ENCODE measurements at regions not wholly inside any gene's neighbourhood (a gene's known extent, or its start where the extent isn't known, plus 50 kb on each side); places are given as distances from the start of the nearest gene placed in this dataset.

DNA sequence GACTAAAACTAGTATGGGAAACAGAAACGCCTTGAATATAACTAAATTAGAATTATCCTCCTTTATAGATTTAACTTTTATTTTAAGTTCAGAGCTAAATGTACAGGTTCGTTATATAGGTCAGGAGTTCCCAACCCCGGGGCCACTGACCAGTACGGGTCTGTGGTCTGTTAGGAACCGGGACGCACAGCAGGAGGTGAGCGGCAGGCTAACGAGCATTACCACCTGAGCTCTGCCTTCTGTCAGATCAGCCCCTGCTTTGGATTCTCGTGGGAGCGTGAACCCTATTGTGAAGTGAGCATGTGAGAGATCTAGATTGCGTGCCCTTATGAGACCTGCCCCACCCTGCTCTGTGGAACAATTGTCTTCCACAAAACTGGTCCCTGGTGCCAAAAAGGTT is 51.0 kb downstream of the FAT4 start:
- no peak for DNase-seq
- Mint-ChIP-seq H3K36me3 (ENCODE audit: low read depth) (no peaks in the 10 kb centered on the region), H3K27me3 (ENCODE audit: low read depth) (no peaks in the 10 kb centered on the region), H3K4me1 (ENCODE audit: low read depth) (no peaks in the 10 kb centered on the region), H3K9me3 (peaks cover 3% of the 10 kb centered on the region), H3K27ac (no peak overlapping the region), H3K4me3 (no peak overlapping the region)
- CTCF ChIA-PET: no interaction called here
- intact Hi-C loops (cut with micrococcal nuclease): no loop called here

DNA sequence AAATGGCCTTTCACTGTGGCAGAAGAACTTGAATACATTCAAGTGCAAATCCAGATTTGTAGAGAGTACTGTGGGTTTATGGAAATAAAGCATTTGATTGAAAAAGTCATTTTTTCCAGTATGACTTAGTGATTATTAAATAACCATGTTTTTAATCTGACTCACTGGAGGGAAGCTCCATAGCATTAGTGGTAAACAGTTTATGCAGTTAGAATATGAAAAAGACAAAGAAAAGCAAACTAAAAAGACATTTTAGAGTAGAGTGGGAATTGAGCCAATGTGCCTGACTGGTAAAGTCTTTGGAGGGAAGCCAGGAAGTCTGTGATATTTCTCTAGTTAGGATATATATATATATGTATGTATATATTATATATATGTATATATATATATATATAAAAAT is 53.4 kb downstream of the FAT4 start:
- H3K4me1 Mint-ChIP-seq (ENCODE audit: low read depth): no peaks in the 10 kb centered on the region
- intact Hi-C loops (cut with micrococcal nuclease): no loop called here
- H3K36me3 Mint-ChIP-seq (ENCODE audit: low read depth): no peaks in the 10 kb centered on the region
- DNase-seq: no peak
- no peak overlapping the region for H3K27ac Mint-ChIP-seq
- CTCF ChIA-PET: no interaction called here
- peaks cover 3% of the 10 kb centered on the region for H3K9me3 Mint-ChIP-seq
- no peak overlapping the region for H3K4me3 Mint-ChIP-seq
- H3K27me3 Mint-ChIP-seq (ENCODE audit: low read depth): no peaks in the 10 kb centered on the region

DNA sequence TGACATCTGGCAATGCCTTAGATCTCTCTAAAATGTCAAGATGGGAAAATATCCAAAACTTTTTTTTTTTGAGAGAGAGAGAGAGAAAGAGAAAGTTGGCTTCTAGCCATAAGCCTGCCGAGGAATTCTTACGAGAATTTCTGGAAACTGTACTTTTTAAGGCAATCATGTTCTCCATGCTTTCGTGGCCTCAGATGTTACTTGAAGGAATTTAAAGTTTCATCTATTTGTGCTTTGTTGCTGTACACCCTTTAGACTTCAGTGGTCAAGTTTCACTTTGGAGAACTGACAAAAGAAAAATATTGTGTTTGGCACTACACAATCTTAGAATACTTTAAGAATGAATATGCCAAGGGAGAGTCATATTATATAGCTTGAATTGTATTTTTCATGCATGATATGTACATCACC is 53.9 kb downstream of the FAT4 start:
- H3K4me3 Mint-ChIP-seq: no peak overlapping the region
- no peaks in the 10 kb centered on the region for H3K4me1 Mint-ChIP-seq (ENCODE audit: low read depth)
- no peaks in the 10 kb centered on the region for H3K36me3 Mint-ChIP-seq (ENCODE audit: low read depth)
- no peaks in the 10 kb centered on the region for H3K27me3 Mint-ChIP-seq (ENCODE audit: low read depth)
- intact Hi-C loops (cut with micrococcal nuclease): no loop called here
- H3K9me3 Mint-ChIP-seq: peaks cover 3% of the 10 kb centered on the region
- no peak overlapping the region for H3K27ac Mint-ChIP-seq
- no peak for DNase-seq
- CTCF ChIA-PET: no interaction called here

DNA sequence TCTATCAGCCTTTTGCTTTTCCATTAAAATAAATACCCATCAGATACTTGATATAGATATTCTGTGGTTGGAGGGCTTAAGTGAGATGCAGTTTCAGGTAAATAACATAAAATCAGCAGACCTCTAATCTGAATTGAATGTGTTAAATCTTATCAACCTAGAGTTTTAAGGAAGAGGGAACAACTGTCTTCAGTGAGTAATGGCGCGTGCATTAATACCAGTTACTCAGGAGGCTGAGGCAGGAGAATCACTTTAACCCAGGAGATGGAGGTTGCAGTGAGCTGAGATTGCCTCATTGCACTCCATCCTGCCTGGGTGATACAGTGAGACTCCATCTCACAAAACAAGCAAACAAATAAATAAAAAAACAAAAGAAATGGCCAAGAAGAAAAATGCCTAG is 54.3 kb downstream of the FAT4 start:
- Mint-ChIP-seq H3K4me1 (ENCODE audit: low read depth) (no peaks in the 10 kb centered on the region), H3K27ac (no peak overlapping the region), H3K4me3 (no peak overlapping the region), H3K9me3 (peaks cover 3% of the 10 kb centered on the region), H3K27me3 (ENCODE audit: low read depth) (no peaks in the 10 kb centered on the region), H3K36me3 (ENCODE audit: low read depth) (no peaks in the 10 kb centered on the region)
- intact Hi-C loops (cut with micrococcal nuclease): no loop called here
- no peak for DNase-seq
- CTCF ChIA-PET: no interaction called here

DNA sequence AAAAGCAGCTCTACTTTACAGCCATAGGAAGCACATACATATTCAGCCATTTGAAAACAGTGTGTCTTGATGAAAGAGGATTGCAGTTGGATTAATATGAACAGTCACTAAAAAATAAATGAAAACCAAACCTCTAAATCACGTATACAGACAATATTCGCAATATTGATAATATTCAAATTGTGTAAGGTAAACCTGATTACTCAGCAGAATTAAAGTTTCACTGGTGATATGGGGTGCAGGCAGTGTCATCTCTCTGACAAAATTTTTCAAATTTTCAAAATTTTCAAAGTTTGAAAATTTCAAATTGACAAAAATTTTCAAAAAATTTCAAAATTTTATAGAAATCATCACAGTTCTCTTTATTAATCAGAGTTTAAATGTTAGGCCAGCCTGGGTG is 55.7 kb downstream of the FAT4 start:
- Mint-ChIP-seq H3K9me3 (peaks cover 3% of the 10 kb centered on the region), H3K4me3 (no peak overlapping the region), H3K36me3 (ENCODE audit: low read depth) (no peaks in the 10 kb centered on the region), H3K4me1 (ENCODE audit: low read depth) (no peaks in the 10 kb centered on the region), H3K27ac (no peak overlapping the region), H3K27me3 (ENCODE audit: low read depth) (no peaks in the 10 kb centered on the region)
- DNase-seq: no peak
- intact Hi-C loops (cut with micrococcal nuclease): no loop called here
- CTCF ChIA-PET: no interaction called here

DNA sequence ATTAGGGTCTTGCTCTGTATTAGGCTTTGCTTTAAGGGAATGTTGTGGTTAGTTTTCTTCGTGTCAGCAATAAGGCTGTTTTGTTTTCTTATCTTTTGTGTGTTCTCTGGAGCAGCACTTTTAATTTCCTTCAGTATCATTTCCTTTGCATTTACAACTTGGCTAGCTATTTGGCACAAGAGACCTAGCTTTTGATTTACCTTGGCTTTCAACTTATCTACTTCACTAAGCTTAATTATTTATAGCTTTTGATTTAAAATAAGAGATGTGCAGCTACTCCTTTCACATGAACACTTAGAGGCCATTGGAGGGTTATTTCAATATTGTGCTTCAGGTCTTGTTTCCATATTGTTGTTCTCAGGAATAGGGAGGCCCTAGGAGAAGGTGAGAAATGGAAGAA is 68.2 kb downstream of the FAT4 start:
- CTCF ChIA-PET: interaction anchor here (0.8 kb wide), 1 partner anchor 521 kb away, joined by 3 read pairs; no protein-coding TSS in a partner anchor
- no peaks in the 10 kb centered on the region for H3K4me1 Mint-ChIP-seq (ENCODE audit: low read depth)
- H3K9me3 Mint-ChIP-seq: no peaks in the 10 kb centered on the region
- intact Hi-C loops (cut with micrococcal nuclease): no loop called here
- H3K36me3 Mint-ChIP-seq (ENCODE audit: low read depth): no peaks in the 10 kb centered on the region
- DNase-seq: no peak
- no peak overlapping the region for H3K4me3 Mint-ChIP-seq
- no peaks in the 10 kb centered on the region for H3K27me3 Mint-ChIP-seq (ENCODE audit: low read depth)
- H3K27ac Mint-ChIP-seq: no peak overlapping the region

DNA sequence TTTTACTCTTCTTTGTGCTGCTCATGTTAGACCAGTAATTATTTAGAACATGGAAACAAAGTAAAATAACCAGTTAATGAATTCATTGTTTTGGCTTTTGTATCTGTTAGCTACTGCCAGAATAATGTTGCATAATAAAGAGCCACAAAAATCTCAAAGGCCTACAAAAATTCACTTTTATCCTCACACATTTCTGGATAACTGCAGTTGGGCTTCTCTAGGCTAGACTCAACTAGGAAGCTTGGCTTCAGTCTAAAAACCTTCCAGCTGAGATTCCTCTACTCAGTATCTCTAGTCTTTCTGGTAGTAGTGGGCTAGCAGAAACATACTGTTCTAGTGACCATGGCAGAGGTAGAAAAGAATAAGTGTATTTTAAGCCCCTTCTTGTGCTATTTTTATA is 73.0 kb downstream of the FAT4 start:
- CTCF ChIA-PET: no interaction called here
- H3K4me1 Mint-ChIP-seq (ENCODE audit: low read depth): no peaks in the 10 kb centered on the region
- no peak overlapping the region for H3K4me3 Mint-ChIP-seq
- H3K36me3 Mint-ChIP-seq (ENCODE audit: low read depth): no peaks in the 10 kb centered on the region
- no peaks in the 10 kb centered on the region for H3K27me3 Mint-ChIP-seq (ENCODE audit: low read depth)
- no peak overlapping the region for H3K27ac Mint-ChIP-seq
- no peak for DNase-seq
- intact Hi-C loops (cut with micrococcal nuclease): no loop called here
- peaks cover 3% of the 10 kb centered on the region for H3K9me3 Mint-ChIP-seq

DNA sequence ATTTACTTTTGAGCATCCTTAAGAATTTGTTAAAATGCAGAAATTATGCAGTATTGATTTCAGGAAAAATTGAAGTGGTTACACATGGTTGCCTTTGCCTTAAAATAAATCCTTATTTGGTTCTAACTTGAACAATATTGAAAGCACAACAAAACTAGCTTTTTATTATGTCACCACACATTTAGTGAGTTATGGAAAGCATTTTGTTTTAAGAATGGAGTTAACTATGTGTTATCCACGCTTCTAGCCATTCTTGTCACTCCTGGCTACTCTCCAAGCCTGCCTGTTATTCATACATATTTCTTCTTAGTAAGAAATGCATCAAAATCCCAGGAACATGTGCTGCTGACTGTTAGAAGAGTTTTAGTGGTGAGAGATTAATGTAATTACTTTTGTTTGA is 73.9 kb downstream of the FAT4 start:
- CTCF ChIA-PET: no interaction called here
- H3K27me3 Mint-ChIP-seq (ENCODE audit: low read depth): no peaks in the 10 kb centered on the region
- no peak overlapping the region for H3K27ac Mint-ChIP-seq
- no peaks in the 10 kb centered on the region for H3K36me3 Mint-ChIP-seq (ENCODE audit: low read depth)
- H3K4me1 Mint-ChIP-seq (ENCODE audit: low read depth): no peaks in the 10 kb centered on the region
- DNase-seq: no peak
- peaks cover 3% of the 10 kb centered on the region for H3K9me3 Mint-ChIP-seq
- H3K4me3 Mint-ChIP-seq: no peak overlapping the region
- intact Hi-C loops (cut with micrococcal nuclease): no loop called here

DNA sequence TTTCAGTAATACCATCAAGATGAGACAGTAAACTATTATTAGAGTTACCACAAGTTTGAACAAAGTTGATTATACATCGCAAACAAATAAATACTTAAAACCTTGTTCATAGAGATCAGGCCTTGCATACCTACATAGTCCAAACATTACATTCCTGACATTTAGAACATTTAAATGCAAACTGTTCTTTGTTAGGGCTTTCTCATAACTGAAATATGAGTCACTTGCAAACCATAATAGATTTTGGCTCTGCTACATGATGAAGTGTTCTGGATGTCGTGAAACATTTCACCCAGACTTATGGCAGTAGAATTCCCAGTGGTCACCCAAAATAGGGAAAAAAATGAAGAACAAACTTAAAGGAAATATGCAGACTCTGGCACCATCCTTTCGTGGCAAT is 75.0 kb downstream of the FAT4 start:
- Mint-ChIP-seq H3K4me3 (no peak overlapping the region), H3K27ac (no peak overlapping the region), H3K9me3 (peaks cover 3% of the 10 kb centered on the region), H3K27me3 (ENCODE audit: low read depth) (no peaks in the 10 kb centered on the region), H3K36me3 (ENCODE audit: low read depth) (no peaks in the 10 kb centered on the region), H3K4me1 (ENCODE audit: low read depth) (no peaks in the 10 kb centered on the region)
- CTCF ChIA-PET: no interaction called here
- DNase-seq: no peak
- intact Hi-C loops (cut with micrococcal nuclease): no loop called here

DNA sequence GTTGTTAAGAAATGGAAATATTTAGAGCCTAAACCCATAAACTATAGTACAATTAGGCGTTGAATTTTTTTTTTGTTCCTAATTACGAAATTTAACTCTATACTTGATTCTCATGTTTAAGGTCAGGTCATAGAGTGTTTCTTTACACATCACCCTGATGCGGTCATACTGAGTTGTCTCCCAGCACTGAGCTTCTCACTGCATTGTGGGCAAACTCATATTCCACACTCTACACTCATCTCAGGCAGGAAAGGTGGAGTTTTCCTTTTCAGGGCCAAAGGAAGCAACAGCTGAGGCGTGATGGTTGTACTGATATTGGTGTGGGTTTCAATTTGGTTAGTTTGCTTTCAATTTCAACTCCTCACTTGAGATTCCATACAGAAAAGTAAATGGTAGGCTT is 75.4 kb downstream of the FAT4 start:
- Mint-ChIP-seq H3K4me1 (ENCODE audit: low read depth) (no peaks in the 10 kb centered on the region), H3K27me3 (ENCODE audit: low read depth) (no peaks in the 10 kb centered on the region), H3K27ac (no peak overlapping the region), H3K9me3 (peaks cover 3% of the 10 kb centered on the region), H3K36me3 (ENCODE audit: low read depth) (no peaks in the 10 kb centered on the region), H3K4me3 (no peak overlapping the region)
- CTCF ChIA-PET: no interaction called here
- intact Hi-C loops (cut with micrococcal nuclease): no loop called here
- no peak for DNase-seq

DNA sequence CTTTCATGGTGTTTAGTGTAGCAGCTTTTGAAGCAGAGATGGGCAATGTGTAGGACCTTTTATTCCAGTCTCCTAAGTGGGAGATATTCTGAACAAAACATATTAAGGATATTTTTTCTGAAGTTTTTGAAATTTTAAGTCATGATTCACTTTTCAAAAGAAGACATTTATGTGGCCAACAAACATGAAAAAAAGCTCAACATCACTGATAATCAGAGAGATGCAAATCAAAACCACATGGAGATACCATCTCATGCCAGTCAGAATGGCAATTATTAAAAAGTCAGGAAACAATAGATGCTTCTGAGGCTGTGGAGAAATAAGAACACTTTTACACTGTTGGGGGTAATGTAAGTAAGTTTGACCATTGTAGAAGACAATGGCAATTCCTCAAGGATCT is 76.0 kb downstream of the FAT4 start:
- DNase-seq: no peak
- CTCF ChIA-PET: no interaction called here

DNA sequence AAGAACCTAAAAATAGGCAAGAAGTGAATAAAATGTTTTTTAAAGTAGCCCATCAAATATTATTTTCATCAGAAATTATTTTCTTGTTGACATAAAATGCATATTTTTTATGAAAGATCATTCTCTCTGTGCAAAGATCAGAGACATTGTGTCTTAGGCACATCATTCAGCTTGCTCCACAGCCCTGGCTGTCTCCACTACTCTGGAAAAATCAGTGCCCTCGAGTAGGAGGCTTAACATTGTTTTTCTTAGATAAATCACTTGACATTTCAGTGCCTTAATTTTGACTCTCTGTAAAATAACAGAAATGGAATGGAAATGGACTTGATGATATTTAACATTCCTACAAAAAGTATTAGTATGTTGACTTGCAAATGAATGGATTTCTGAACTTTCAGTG is 77.9 kb downstream of the FAT4 start:
- Mint-ChIP-seq H3K36me3 (ENCODE audit: low read depth) (no peaks in the 10 kb centered on the region), H3K27ac (no peak overlapping the region), H3K9me3 (peaks cover 5% of the 10 kb centered on the region), H3K4me3 (no peak overlapping the region), H3K27me3 (ENCODE audit: low read depth) (no peaks in the 10 kb centered on the region), H3K4me1 (ENCODE audit: low read depth) (no peaks in the 10 kb centered on the region)
- DNase-seq: no peak
- intact Hi-C loops (cut with micrococcal nuclease): no loop called here
- CTCF ChIA-PET: no interaction called here

More for the DNA sequence above, 76.0 kb downstream of the FAT4 start:
- Mint-ChIP-seq H3K4me3 (no peak overlapping the region), H3K9me3 (peaks cover 3% of the 10 kb centered on the region), H3K36me3 (ENCODE audit: low read depth) (no peaks in the 10 kb centered on the region), H3K27ac (no peak overlapping the region), H3K27me3 (ENCODE audit: low read depth) (no peaks in the 10 kb centered on the region), H3K4me1 (ENCODE audit: low read depth) (no peaks in the 10 kb centered on the region)
- intact Hi-C loops (cut with micrococcal nuclease): no loop called here

DNA sequence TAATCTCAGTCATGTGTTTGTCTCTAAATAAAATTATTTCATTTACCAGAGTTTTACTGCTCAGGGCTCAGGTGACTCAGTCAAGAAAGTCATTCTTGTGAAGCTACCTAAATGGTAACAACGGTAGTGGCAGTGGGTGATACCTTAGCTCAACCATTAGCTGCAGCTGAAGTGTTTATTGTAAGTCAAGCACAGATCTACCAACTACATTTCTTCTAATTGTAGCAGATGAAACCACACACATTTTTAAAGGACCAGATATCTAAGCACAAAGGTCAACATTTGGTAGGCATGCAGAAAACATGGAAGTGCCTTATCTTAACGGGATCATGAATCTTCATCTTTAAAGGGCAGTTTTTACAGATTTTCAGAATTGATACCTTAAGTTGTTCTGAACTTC is 79.1 kb downstream of the FAT4 start:
- no peaks in the 10 kb centered on the region for H3K27me3 Mint-ChIP-seq (ENCODE audit: low read depth)
- H3K4me3 Mint-ChIP-seq: no peak overlapping the region
- peaks cover 5% of the 10 kb centered on the region for H3K9me3 Mint-ChIP-seq
- H3K36me3 Mint-ChIP-seq (ENCODE audit: low read depth): no peaks in the 10 kb centered on the region
- H3K27ac Mint-ChIP-seq: no peak overlapping the region
- no peaks in the 10 kb centered on the region for H3K4me1 Mint-ChIP-seq (ENCODE audit: low read depth)
- DNase-seq: no peak
- CTCF ChIA-PET: no interaction called here
- intact Hi-C loops (cut with micrococcal nuclease): no loop called here

DNA sequence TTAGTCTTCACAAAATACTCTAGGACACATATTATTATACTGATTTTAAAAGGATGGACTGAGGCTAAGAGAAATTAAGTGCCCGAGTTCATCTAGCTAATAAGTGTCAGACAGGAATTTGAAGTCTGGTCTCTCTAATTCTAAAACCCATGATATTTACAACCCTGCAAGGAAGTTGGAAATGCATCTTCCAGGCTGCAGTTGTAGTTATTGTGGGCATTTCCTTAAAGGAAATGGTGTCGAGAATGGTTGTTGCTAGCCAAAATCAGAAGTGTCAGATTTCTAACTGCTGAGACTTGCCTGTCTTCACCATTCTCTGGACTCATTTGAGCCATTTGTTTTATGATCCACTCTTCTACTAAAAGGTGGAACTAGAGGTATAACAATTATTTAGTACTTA is 82.5 kb downstream of the FAT4 start:
- H3K4me3 Mint-ChIP-seq: no peak overlapping the region
- H3K27me3 Mint-ChIP-seq (ENCODE audit: low read depth): no peaks in the 10 kb centered on the region
- DNase-seq: no peak
- no peak overlapping the region for H3K27ac Mint-ChIP-seq
- intact Hi-C loops (cut with micrococcal nuclease): no loop called here
- peaks cover 2% of the 10 kb centered on the region for H3K9me3 Mint-ChIP-seq
- H3K36me3 Mint-ChIP-seq (ENCODE audit: low read depth): no peaks in the 10 kb centered on the region
- H3K4me1 Mint-ChIP-seq (ENCODE audit: low read depth): no peaks in the 10 kb centered on the region
- CTCF ChIA-PET: no interaction called here
